ENCODE measurements at regions not wholly inside any gene's neighbourhood (a gene's known extent, or its start where the extent isn't known, plus 50 kb on each side); places are given as distances from the start of the nearest gene placed in this dataset.

DNA sequence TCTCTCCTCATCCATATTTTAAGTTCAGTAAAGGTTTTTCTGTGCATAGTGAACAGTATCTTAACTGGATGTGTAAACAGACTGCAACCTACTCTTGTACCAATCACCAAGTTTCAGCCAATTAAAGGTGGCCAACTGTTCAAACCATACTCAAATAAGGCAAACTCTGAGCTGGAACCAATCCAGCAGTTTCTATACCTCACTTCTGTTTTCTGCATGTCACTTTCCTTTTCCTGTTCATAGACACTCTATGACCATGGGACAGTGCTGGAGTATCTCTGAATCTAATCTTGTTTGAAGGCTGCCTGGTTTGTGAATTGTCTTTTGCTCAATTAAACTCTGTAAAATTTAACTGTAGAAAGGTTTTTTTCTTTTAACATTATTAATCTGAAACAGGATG is 470.3 kb upstream of the SLITRK6 start:
- TF ChIP-seq, protein P1, sequence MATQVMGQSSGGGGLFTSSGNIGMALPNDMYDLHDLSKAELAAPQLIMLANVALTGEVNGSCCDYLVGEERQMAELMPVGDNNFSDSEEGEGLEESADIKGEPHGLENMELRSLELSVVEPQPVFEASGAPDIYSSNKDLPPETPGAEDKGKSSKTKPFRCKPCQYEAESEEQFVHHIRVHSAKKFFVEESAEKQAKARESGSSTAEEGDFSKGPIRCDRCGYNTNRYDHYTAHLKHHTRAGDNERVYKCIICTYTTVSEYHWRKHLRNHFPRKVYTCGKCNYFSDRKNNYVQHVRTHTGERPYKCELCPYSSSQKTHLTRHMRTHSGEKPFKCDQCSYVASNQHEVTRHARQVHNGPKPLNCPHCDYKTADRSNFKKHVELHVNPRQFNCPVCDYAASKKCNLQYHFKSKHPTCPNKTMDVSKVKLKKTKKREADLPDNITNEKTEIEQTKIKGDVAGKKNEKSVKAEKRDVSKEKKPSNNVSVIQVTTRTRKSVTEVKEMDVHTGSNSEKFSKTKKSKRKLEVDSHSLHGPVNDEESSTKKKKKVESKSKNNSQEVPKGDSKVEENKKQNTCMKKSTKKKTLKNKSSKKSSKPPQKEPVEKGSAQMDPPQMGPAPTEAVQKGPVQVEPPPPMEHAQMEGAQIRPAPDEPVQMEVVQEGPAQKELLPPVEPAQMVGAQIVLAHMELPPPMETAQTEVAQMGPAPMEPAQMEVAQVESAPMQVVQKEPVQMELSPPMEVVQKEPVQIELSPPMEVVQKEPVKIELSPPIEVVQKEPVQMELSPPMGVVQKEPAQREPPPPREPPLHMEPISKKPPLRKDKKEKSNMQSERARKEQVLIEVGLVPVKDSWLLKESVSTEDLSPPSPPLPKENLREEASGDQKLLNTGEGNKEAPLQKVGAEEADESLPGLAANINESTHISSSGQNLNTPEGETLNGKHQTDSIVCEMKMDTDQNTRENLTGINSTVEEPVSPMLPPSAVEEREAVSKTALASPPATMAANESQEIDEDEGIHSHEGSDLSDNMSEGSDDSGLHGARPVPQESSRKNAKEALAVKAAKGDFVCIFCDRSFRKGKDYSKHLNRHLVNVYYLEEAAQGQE (IDR thresholded peaks at IDR 0.05; ENCODE audit: low read depth), result no peak
- TF ChIP-seq ZBTB7A (IDR thresholded peaks at IDR 0.05; ENCODE audit: low read depth) (no peak), RAD21 (IDR thresholded peaks at IDR 0.05; ENCODE audit: low read depth) (no peak), YY1 (IDR thresholded peaks at IDR 0.05; ENCODE audit: low read depth) (no peak), TAF1 (IDR thresholded peaks at IDR 0.05; ENCODE audit: low read depth) (no peak), TCF12 (IDR thresholded peaks at IDR 0.05; ENCODE audit: low read depth) (no peak)
- TF ChIP-seq, protein P2, sequence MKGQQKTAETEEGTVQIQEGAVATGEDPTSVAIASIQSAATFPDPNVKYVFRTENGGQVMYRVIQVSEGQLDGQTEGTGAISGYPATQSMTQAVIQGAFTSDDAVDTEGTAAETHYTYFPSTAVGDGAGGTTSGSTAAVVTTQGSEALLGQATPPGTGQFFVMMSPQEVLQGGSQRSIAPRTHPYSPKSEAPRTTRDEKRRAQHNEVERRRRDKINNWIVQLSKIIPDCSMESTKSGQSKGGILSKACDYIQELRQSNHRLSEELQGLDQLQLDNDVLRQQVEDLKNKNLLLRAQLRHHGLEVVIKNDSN (IDR thresholded peaks at IDR 0.05), result no peak

All from Ishikawa (cell line).